Osteoblast (primary cell): ENCODE measurements at regions not wholly inside any gene's neighbourhood (a gene's known extent, or its start where the extent isn't known, plus 50 kb on each side); places are given as distances from the start of the nearest gene placed in this dataset.

Source experiments
- DNase-seq: peaks from one replicate; pipeline ENCODE4 v3.0.0; 2011; ENCODE audit warnings: low spot score, mixed read lengths; ENCODE audit not compliant: insufficient read length; ENCODE audit errors: missing footprints
- H2AFZ ChIP-seq: 2 replicates; pipeline ENCODE4 v1.6.0; 2011; ENCODE audit warnings: mild to moderate bottlenecking, low read length
- H3K27ac ChIP-seq: 2 replicates; pipeline ENCODE4 v1.5.1; 2011; ENCODE audit warnings: mild to moderate bottlenecking, low read depth, low read length, moderate library complexity
- H3K27me3 ChIP-seq: 2 replicates; pipeline ENCODE4 v1.6.0; 2012; ENCODE audit warnings: mild to moderate bottlenecking, control low read depth, inconsistent platforms, low read length, moderate library complexity; ENCODE audit not compliant: insufficient read depth
- H3K36me3 ChIP-seq: 2 replicates; pipeline ENCODE4 v1.5.1; 2011; ENCODE audit warnings: mild to moderate bottlenecking, low read length, control low read depth, moderate library complexity; ENCODE audit not compliant: insufficient read depth
- H3K4me1 ChIP-seq: 2 replicates; pipeline ENCODE4 v1.5.1; 2011; ENCODE audit warnings: mild to moderate bottlenecking, low read length, control low read depth, moderate library complexity; ENCODE audit not compliant: insufficient read depth
- H3K4me2 ChIP-seq: 2 replicates; pipeline ENCODE4 v1.6.0; 2011; ENCODE audit warnings: mild to moderate bottlenecking, low read length; ENCODE audit not compliant: insufficient read depth
- H3K4me3 ChIP-seq: fragments of 200-600 bp; sonication (generic); 3 replicates; pipeline ENCODE4 v1.5.1; 2012; ENCODE audit warnings: mild to moderate bottlenecking, low read length, inconsistent platforms; ENCODE audit not compliant: insufficient read depth
- H3K79me2 ChIP-seq: 2 replicates; pipeline ENCODE4 v1.6.0; 2012; ENCODE audit warnings: mild to moderate bottlenecking, low read length, control low read depth, inconsistent platforms; ENCODE audit not compliant: insufficient read depth
- H3K9me3 ChIP-seq: 2 replicates; pipeline ENCODE4 v1.5.1; 2011; ENCODE audit warnings: low read depth, low read length, control low read depth
- H4K20me1 ChIP-seq: 2 replicates; pipeline ENCODE4 v1.6.0; 2012; ENCODE audit warnings: mild to moderate bottlenecking, low read length, control low read depth; ENCODE audit not compliant: insufficient read depth
- TF ChIP-seq, protein P1 (sequence below): IDR thresholded peaks from 2 replicates; pipeline ENCODE4 v1.5.1; 2011; ENCODE audit warnings: mild to moderate bottlenecking, low read depth, low read length, moderate library complexity; ENCODE audit errors: extremely low read depth

DNA sequence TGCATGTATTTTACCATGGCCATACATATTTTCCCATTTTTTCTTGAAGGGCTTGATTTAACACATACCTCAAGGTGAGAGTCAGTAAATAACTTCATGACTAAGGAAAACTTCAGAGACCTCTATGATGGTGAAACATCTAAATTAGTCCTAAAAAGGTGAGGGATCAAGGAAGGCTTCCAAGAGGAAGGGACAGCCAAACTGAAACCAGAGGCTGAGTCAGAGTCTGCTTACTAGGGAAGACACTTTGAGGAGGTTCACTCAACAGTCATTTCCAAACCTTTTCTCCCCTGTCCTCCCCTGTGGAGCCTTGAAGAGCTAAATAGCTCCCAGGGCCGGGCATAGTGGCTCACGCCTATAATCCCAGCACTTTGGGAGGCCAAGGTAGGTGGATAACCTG lies 206.6 kb downstream of the SHQ1 start:
- Histone ChIP-seq H3K36me3 (no peaks in the 10 kb centered on the region), H2AFZ (no peak overlapping the region), H3K4me3 (no peak overlapping the region), H3K27ac (no peak overlapping the region), H3K27me3 (peaks cover 4% of the 10 kb centered on the region), H3K79me2 (no peaks in the 10 kb centered on the region), H3K4me1 (no peaks in the 10 kb centered on the region), H3K9me3 (no peaks in the 10 kb centered on the region), H4K20me1 (no peaks in the 10 kb centered on the region), H3K4me2 (no peak overlapping the region)
- no peak for DNase-seq
- TF ChIP-seq, protein P1, sequence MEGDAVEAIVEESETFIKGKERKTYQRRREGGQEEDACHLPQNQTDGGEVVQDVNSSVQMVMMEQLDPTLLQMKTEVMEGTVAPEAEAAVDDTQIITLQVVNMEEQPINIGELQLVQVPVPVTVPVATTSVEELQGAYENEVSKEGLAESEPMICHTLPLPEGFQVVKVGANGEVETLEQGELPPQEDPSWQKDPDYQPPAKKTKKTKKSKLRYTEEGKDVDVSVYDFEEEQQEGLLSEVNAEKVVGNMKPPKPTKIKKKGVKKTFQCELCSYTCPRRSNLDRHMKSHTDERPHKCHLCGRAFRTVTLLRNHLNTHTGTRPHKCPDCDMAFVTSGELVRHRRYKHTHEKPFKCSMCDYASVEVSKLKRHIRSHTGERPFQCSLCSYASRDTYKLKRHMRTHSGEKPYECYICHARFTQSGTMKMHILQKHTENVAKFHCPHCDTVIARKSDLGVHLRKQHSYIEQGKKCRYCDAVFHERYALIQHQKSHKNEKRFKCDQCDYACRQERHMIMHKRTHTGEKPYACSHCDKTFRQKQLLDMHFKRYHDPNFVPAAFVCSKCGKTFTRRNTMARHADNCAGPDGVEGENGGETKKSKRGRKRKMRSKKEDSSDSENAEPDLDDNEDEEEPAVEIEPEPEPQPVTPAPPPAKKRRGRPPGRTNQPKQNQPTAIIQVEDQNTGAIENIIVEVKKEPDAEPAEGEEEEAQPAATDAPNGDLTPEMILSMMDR, result no peak

DNA sequence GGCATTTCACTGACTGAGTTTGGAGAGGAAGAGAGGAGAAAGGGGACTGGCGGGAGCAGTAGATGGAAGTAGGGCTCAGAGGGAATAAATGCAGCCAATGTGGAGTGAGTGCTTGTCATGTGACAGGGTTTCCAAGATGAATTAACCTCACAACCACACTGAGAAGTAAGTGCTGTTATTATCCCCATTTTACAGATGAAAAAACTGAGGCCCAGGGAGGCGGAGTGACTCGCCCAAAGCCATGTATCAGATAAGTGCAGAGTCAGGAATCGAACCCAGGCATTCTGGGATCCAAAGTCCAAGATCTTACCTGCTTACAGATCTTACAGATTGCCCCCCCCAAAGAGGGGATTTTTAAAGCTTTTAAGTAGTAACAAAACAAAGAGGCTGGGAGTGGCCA lies 207.2 kb downstream of the SHQ1 start:
- TF ChIP-seq, protein P1, result no peak
- Histone ChIP-seq H2AFZ (no peak overlapping the region), H3K4me1 (no peaks in the 10 kb centered on the region), H3K79me2 (no peaks in the 10 kb centered on the region), H4K20me1 (no peaks in the 10 kb centered on the region), H3K9me3 (no peaks in the 10 kb centered on the region), H3K4me3 (no peak overlapping the region), H3K27ac (no peak overlapping the region), H3K36me3 (no peaks in the 10 kb centered on the region), H3K4me2 (no peak overlapping the region), H3K27me3 (peaks cover 4% of the 10 kb centered on the region)
- no peak for DNase-seq

DNA sequence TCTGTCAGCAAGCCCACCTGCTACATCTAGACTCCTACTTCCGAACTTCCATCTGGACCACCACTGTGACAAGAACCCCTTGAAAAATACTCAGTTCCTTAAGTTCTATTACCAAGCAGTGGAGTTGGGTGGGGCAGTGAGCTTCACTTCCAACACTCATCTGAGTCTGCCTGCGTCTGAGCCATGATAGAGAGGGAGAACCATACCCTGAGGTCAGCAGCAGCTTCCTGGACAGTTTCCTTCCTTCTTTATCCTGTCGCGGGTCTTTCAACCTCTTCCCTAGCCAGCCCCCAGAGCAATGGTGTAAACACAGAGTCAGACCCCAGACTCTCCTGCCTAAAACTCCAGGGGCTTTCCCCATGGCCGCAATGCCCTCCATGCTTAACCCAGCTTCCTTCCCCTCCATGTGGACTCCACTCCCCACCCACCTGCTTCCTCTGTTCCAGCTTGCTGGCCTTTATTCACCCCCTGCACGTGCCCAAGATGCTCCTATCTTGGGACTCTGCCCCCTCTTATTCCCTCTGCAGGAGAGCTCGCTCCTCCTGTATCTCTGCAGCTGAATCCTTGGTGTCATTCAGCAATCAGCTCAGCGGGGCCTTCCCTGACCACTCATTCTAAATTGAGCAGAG lies 211.2 kb downstream of the SHQ1 start:
- no peak for DNase-seq
- no peaks in the 10 kb centered on the region for H3K36me3 ChIP-seq
- no peak overlapping the region for H3K4me2 ChIP-seq
- no peaks in the 10 kb centered on the region for H3K9me3 ChIP-seq
- no peaks in the 10 kb centered on the region for H3K79me2 ChIP-seq
- peaks cover 16% of the 10 kb centered on the region for H3K27me3 ChIP-seq
- TF ChIP-seq, protein P1, result no peak
- peaks cover 4% of the 10 kb centered on the region for H3K4me1 ChIP-seq
- no peak overlapping the region for H2AFZ ChIP-seq
- H4K20me1 ChIP-seq, result no peaks in the 10 kb centered on the region
- H3K27ac ChIP-seq, result no peak overlapping the region
- H3K4me3 ChIP-seq, result no peak overlapping the region

DNA sequence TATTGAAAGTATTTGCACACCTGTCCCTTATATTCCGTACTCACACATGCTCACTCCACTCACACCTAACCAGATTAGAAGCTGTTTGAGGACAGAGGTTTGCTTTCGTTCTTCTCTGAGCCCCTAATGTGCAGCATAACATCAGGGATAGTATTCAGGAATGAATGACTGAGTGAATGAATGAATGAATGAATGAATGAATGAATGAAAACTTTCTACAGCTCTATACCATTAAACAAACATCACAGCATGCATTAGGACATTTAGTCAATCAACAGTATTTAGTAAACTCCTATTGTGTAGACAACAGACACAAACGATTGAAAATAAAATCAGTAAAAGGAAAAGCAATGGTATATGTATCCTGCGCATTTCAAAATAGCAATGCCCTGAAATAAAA lies 212.7 kb downstream of the SHQ1 start:
- H4K20me1 ChIP-seq, result no peaks in the 10 kb centered on the region
- H3K27me3 ChIP-seq, result peaks cover 18% of the 10 kb centered on the region
- H2AFZ ChIP-seq, result no peak overlapping the region
- H3K4me3 ChIP-seq, result no peak overlapping the region
- no peak overlapping the region for H3K27ac ChIP-seq
- no peak for DNase-seq
- no peaks in the 10 kb centered on the region for H3K36me3 ChIP-seq
- H3K4me2 ChIP-seq, result no peak overlapping the region
- TF ChIP-seq, protein P1, result no peak
- H3K79me2 ChIP-seq, result no peaks in the 10 kb centered on the region
- H3K9me3 ChIP-seq, result no peaks in the 10 kb centered on the region
- H3K4me1 ChIP-seq, result peaks cover 4% of the 10 kb centered on the region
